HepG2 (cell line): ENCODE measurements at regions not wholly inside any gene's neighbourhood (a gene's known extent, or its start where the extent isn't known, plus 50 kb on each side); places are given as distances from the start of the nearest gene placed in this dataset.

Experiments used
- NFYB ChIP-seq: sonication (generic); formaldehyde crosslinking; IDR thresholded peaks from 2 replicates; pipeline ENCODE4 v1.4.0; 2020; ENCODE audit warnings: missing genetic modification reagents
- THAP11 ChIP-seq: IDR thresholded peaks from 2 replicates; pipeline ENCODE4 v1.6.1; 2016; ENCODE audit warnings: missing biosample characterization, missing genetic modification reagents
- ZNF256 ChIP-seq: sonication (generic); formaldehyde crosslinking; conservative IDR thresholded peaks from 2 replicates; pipeline ENCODE4 v1.4.0; 2020; ENCODE audit warnings: missing genetic modification reagents
- ZNF34 ChIP-seq: sonication (generic); formaldehyde crosslinking; IDR thresholded peaks from 2 replicates; pipeline ENCODE4 v1.4.0; 2020; ENCODE audit warnings: mild to moderate bottlenecking, missing genetic modification reagents, borderline replicate concordance
- ZNF407 ChIP-seq: sonication (generic); formaldehyde crosslinking; IDR thresholded peaks from one replicate; pipeline ENCODE4 v1.5.1; 2020; ENCODE audit warnings: mild to moderate bottlenecking, missing genetic modification reagents; ENCODE audit errors: not compliant biosample characterization
- TF ChIP-seq, protein P1 (sequence below): sonication (generic); formaldehyde crosslinking; IDR thresholded peaks from 2 replicates; pipeline ENCODE4 v1.8.0; 2023; ENCODE audit warnings: mild to moderate bottlenecking, missing genetic modification reagents

DNA sequence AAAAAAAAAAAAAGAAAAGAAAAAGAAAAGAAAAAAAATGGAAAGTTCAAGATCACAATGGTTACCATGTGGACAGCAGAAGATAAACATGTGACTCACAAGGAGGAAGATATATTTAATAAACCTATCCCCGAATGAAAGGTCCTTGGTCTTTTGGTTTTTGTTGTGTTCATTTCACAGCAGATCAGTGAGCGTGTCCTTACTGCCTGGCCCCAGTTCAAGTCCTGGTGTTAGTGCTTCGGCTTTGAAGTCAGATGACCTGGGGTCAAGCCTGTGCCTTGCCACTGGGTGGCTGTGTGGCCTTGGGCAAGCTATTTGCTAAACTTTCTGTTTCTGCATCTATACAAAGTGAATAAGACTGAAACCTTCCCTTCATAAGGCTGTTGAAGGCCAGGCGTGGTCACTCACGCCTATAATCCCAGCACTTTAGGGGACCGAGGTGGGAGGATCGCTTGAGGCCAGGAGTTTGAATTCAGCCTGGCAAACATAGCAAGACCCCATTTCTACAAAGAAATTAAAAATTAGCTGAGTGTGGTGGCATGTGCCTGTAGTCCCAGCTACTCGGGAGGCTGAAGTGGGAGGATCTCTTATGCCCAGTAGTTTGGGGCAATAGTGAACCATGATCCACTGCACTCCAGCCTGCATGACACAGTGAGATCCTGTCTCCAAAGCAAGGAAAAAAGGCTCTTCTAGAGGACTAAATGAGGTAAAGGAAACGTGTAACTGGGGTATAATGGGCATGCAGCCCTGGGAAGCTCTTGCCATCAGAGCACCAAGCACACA is 94.5 kb upstream of the SPATA31D4 start (continued):
- TF ChIP-seq, protein P1, sequence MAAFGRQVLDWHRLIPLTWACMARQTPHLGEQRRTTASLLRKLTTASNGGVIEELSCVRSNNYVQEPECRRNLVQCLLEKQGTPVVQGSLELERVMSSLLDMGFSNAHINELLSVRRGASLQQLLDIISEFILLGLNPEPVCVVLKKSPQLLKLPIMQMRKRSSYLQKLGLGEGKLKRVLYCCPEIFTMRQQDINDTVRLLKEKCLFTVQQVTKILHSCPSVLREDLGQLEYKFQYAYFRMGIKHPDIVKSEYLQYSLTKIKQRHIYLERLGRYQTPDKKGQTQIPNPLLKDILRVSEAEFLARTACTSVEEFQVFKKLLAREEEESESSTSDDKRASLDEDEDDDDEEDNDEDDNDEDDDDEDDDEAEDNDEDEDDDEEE = no peak
- peak; percentile 46 for TF ChIP-seq THAP11 (CRISPR knock-in tag)
- TF ChIP-seq NFYB (CRISPR knock-in tag) = peak; percentile 25; the same call in 1 of the 2 replicates
- TF ChIP-seq ZNF407 (CRISPR knock-in tag) = no peak
- no peak for TF ChIP-seq ZNF34 (CRISPR knock-in tag)
- TF ChIP-seq ZNF256 (CRISPR knock-in tag) = no peak
